Astrocyte (in vitro differentiated cells and primary cell): ENCODE measurements at regions not wholly inside any gene's neighbourhood (a gene's known extent, or its start where the extent isn't known, plus 50 kb on each side); places are given as distances from the start of the nearest gene placed in this dataset.

ENCODE experiments used
- EZH2 ChIP-seq: IDR thresholded peaks from 2 replicates; pipeline ENCODE4 v1.6.1; 2012; ENCODE audit warnings: mild to moderate bottlenecking, low read length, inconsistent platforms; ENCODE audit not compliant: insufficient read depth
- TF ChIP-seq, protein P1 (sequence below): IDR thresholded peaks from 2 replicates; pipeline ENCODE4 v1.5.1; 2011; ENCODE audit warnings: low read depth, mild to moderate bottlenecking, inconsistent platforms, low read length, moderate library complexity; ENCODE audit not compliant: insufficient read depth

DNA sequence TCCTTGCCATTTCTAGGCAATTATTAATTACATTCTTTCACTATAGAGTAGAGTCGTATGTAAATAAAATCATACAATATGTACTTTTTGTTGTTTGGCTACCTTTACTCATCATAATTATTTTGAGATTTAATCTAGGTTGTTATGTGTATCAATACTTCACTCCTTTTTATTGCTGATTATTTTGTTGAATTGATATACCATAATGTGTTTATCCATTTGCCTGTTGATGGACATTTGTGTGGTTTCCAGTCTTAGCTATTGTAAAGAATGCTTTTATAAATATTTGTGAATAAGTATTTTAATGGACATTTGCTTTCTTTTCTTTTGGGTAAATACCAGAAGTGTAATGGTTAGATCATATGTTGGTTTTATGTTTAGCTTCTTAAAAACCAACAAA is 174.0 kb downstream of the RAMP3 start:
- TF ChIP-seq, protein P1, sequence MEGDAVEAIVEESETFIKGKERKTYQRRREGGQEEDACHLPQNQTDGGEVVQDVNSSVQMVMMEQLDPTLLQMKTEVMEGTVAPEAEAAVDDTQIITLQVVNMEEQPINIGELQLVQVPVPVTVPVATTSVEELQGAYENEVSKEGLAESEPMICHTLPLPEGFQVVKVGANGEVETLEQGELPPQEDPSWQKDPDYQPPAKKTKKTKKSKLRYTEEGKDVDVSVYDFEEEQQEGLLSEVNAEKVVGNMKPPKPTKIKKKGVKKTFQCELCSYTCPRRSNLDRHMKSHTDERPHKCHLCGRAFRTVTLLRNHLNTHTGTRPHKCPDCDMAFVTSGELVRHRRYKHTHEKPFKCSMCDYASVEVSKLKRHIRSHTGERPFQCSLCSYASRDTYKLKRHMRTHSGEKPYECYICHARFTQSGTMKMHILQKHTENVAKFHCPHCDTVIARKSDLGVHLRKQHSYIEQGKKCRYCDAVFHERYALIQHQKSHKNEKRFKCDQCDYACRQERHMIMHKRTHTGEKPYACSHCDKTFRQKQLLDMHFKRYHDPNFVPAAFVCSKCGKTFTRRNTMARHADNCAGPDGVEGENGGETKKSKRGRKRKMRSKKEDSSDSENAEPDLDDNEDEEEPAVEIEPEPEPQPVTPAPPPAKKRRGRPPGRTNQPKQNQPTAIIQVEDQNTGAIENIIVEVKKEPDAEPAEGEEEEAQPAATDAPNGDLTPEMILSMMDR = no peak
- no peak for TF ChIP-seq EZH2
